ENCODE measurements at regions not wholly inside any gene's neighbourhood (a gene's known extent, or its start where the extent isn't known, plus 50 kb on each side); places are given as distances from the start of the nearest gene placed in this dataset.
"Not testable (repeated sequence)": the region's sequence is repeated elsewhere in the genome, so short reads cannot be mapped to it uniquely, and the experiment has no call there.

GRCh38 chr2:195106681-195107380 lies 550.2 kb upstream of the SLC39A10 start:
- Histone ChIP-seq H3K27me3 (ENCODE audit: insufficient read depth, low read length) (no peaks in the 10 kb centered on the region), H3K9me3 (ENCODE audit: low read depth, low read length) (no peaks in the 10 kb centered on the region)

DNA sequence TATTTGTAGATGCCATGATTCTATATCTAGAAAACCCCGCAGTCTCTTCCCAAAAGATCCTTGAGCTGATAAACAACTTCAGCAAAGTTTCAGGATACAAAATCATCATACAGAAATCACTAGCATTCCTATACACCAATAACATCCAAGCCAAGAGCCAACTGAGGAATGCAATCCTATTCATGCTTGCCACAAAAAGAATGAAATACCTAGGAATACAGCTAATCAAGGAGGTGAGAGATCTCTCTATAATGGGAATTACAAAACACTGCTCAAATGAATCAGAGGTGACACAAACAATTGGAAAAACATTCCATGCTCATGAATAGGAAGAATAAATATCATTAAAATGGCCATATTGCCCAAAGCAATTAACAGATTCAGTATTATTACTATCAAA lies 551.4 kb upstream of the SLC39A10 start:
- TF ChIP-seq, protein P1, sequence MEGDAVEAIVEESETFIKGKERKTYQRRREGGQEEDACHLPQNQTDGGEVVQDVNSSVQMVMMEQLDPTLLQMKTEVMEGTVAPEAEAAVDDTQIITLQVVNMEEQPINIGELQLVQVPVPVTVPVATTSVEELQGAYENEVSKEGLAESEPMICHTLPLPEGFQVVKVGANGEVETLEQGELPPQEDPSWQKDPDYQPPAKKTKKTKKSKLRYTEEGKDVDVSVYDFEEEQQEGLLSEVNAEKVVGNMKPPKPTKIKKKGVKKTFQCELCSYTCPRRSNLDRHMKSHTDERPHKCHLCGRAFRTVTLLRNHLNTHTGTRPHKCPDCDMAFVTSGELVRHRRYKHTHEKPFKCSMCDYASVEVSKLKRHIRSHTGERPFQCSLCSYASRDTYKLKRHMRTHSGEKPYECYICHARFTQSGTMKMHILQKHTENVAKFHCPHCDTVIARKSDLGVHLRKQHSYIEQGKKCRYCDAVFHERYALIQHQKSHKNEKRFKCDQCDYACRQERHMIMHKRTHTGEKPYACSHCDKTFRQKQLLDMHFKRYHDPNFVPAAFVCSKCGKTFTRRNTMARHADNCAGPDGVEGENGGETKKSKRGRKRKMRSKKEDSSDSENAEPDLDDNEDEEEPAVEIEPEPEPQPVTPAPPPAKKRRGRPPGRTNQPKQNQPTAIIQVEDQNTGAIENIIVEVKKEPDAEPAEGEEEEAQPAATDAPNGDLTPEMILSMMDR (IDR thresholded peaks at IDR 0.05; ENCODE audit: extremely low read depth, low read depth, low read length): no peak
- no peak overlapping the region for H2AFZ ChIP-seq (ENCODE audit: low read length)
- no peaks in the 10 kb centered on the region for H3K27me3 ChIP-seq (ENCODE audit: insufficient read depth, low read length)
- H3K4me3 ChIP-seq (ENCODE audit: insufficient read depth, low read length): no peak overlapping the region
- H3K36me3 ChIP-seq (ENCODE audit: insufficient read depth, low read length): no peaks in the 10 kb centered on the region
- no peaks in the 10 kb centered on the region for H3K79me2 ChIP-seq (ENCODE audit: insufficient read depth, low read length)
- DNase-seq (ENCODE audit: insufficient read length, low spot score, missing footprints): no peak
- H3K9me3 ChIP-seq (ENCODE audit: low read depth, low read length): no peaks in the 10 kb centered on the region
- no peaks in the 10 kb centered on the region for H3K4me1 ChIP-seq (ENCODE audit: insufficient read depth, low read length)
- H4K20me1 ChIP-seq (ENCODE audit: insufficient read depth, low read length): no peaks in the 10 kb centered on the region
- no peak overlapping the region for H3K27ac ChIP-seq (ENCODE audit: low read depth, low read length)
- H3K4me2 ChIP-seq (ENCODE audit: insufficient read depth, low read length): no peak overlapping the region

More at GRCh38 chr2:195106681-195107380, 550.2 kb upstream of the SLC39A10 start:
- no peaks in the 10 kb centered on the region for H3K79me2 ChIP-seq (ENCODE audit: insufficient read depth, low read length)
- no peak for DNase-seq (ENCODE audit: insufficient read length, low spot score, missing footprints)
- no peaks in the 10 kb centered on the region for H3K36me3 ChIP-seq (ENCODE audit: insufficient read depth, low read length)
- H3K27ac ChIP-seq (ENCODE audit: low read depth, low read length): no peak overlapping the region
- no peaks in the 10 kb centered on the region for H4K20me1 ChIP-seq (ENCODE audit: insufficient read depth, low read length)
- TF ChIP-seq, protein P1 (IDR thresholded peaks at IDR 0.05; ENCODE audit: extremely low read depth, low read depth, low read length): no peak
- H3K4me1 ChIP-seq (ENCODE audit: insufficient read depth, low read length): no peaks in the 10 kb centered on the region
- H2AFZ ChIP-seq (ENCODE audit: low read length): no peak overlapping the region
- no peak overlapping the region for H3K4me3 ChIP-seq (ENCODE audit: insufficient read depth, low read length)
- H3K4me2 ChIP-seq (ENCODE audit: insufficient read depth, low read length): no peak overlapping the region

DNA sequence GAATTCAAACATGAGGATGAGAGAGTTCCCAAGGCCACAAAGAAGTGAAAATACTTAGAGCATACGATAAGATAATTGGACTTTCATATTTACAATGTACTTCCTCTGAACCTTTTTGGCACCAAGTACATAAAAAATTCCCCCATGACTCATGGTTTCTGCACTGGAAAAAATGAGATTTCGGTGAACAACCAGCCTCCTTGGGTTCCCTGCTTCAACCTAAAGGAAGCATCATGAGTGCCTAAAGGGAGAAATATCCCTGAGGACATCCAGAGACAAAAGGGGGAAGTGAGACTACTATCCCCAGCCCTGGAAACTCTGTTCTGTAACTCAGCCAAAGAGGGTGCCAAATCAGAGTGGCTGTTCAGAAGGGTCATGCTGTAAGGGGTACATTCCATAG lies 562.7 kb upstream of the SLC39A10 start:
- no peak overlapping the region for H3K4me2 ChIP-seq (ENCODE audit: insufficient read depth, low read length)
- H2AFZ ChIP-seq (ENCODE audit: low read length): no peak overlapping the region
- H3K27ac ChIP-seq (ENCODE audit: low read depth, low read length): no peak overlapping the region
- H3K27me3 ChIP-seq (ENCODE audit: insufficient read depth, low read length): no peaks in the 10 kb centered on the region
- no peak for DNase-seq (ENCODE audit: insufficient read length, low spot score, missing footprints)
- H4K20me1 ChIP-seq (ENCODE audit: insufficient read depth, low read length): no peaks in the 10 kb centered on the region
- H3K79me2 ChIP-seq (ENCODE audit: insufficient read depth, low read length): no peaks in the 10 kb centered on the region
- TF ChIP-seq, protein P1 (IDR thresholded peaks at IDR 0.05; ENCODE audit: extremely low read depth, low read depth, low read length): no peak
- no peaks in the 10 kb centered on the region for H3K36me3 ChIP-seq (ENCODE audit: insufficient read depth, low read length)
- no peaks in the 10 kb centered on the region for H3K9me3 ChIP-seq (ENCODE audit: low read depth, low read length)
- H3K4me1 ChIP-seq (ENCODE audit: insufficient read depth, low read length): no peaks in the 10 kb centered on the region
- H3K4me3 ChIP-seq (ENCODE audit: insufficient read depth, low read length): no peak overlapping the region

DNA sequence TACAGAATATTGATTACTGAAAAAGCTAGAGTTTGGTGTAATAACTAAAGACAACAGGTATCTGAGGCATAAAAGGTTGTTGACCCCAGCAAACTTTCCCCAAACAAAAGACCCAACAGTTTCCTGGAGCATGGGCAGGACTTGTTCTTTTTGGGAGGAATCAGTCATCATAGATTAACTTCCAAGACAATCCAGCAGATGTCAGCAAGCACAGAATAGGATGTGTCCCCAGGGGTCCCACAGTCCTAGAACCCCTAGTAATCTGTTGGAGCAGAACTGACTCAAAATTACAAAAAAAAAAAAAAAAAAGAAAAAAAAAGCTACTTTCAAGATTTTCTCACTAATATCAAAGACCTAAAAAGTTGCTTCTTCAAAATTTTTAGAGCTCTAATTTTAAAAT lies 564.7 kb upstream of the SLC39A10 start:
- Histone ChIP-seq H3K79me2 (ENCODE audit: insufficient read depth, low read length) (no peaks in the 10 kb centered on the region), H3K4me2 (ENCODE audit: insufficient read depth, low read length) (no peak overlapping the region), H2AFZ (ENCODE audit: low read length) (no peak overlapping the region), H3K4me3 (ENCODE audit: insufficient read depth, low read length) (no peak overlapping the region), H3K36me3 (ENCODE audit: insufficient read depth, low read length) (no peaks in the 10 kb centered on the region), H3K9me3 (ENCODE audit: low read depth, low read length) (no peaks in the 10 kb centered on the region), H3K27ac (ENCODE audit: low read depth, low read length) (no peak overlapping the region), H3K27me3 (ENCODE audit: insufficient read depth, low read length) (no peaks in the 10 kb centered on the region), H4K20me1 (ENCODE audit: insufficient read depth, low read length) (no peaks in the 10 kb centered on the region), H3K4me1 (ENCODE audit: insufficient read depth, low read length) (no peaks in the 10 kb centered on the region)
- TF ChIP-seq, protein P1 (IDR thresholded peaks at IDR 0.05; ENCODE audit: extremely low read depth, low read depth, low read length): no peak
- DNase-seq (ENCODE audit: insufficient read length, low spot score, missing footprints): no peak

DNA sequence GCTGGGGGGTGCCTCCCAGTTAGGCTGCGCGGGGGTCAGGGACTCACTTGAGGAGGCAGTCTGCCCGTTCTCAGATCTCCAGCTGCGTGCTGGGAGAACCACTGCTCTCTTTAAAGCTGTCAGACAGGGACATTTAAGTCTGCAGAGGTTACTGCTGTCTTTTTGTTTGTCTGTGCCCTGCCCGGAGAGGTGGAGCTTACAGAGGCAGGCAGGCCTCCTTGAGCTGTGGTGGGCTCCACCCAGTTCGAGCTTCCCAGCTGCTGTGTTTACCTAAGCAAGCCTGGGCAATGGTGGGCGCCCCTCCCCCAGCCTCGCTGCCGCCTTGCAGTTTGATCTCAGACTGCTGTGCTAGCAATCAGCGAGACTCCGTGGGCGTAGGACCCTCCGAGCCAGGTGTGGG lies 584.2 kb upstream of the SLC39A10 start:
- H3K4me1 ChIP-seq (ENCODE audit: insufficient read depth, low read length); H3K27me3 ChIP-seq (ENCODE audit: insufficient read depth, low read length); DNase-seq (ENCODE audit: insufficient read length, low spot score, missing footprints); H3K9me3 ChIP-seq (ENCODE audit: low read depth, low read length); H3K36me3 ChIP-seq (ENCODE audit: insufficient read depth, low read length); H4K20me1 ChIP-seq (ENCODE audit: insufficient read depth, low read length); H2AFZ ChIP-seq (ENCODE audit: low read length); H3K4me3 ChIP-seq (ENCODE audit: insufficient read depth, low read length); H3K79me2 ChIP-seq (ENCODE audit: insufficient read depth, low read length); H3K27ac ChIP-seq (ENCODE audit: low read depth, low read length); H3K4me2 ChIP-seq (ENCODE audit: insufficient read depth, low read length): not testable (repeated sequence)

All from osteoblast (primary cell).